Endothelial cell of umbilical vein (primary cell): ENCODE measurements at regions not wholly inside any gene's neighbourhood (a gene's known extent, or its start where the extent isn't known, plus 50 kb on each side); places are given as distances from the start of the nearest gene placed in this dataset.

ENCODE experiments used
- BruUV-seq: library from RNA; stranded (reverse); fragments of 400-500 nt; replicated peaks from 2 replicates; lab custom pipeline; 2021; lab: Mats Ljungman, UMichigan
- CTCF ChIA-PET: fragments of 300-600, 350-600 bp; sonication (Branson Sonifier 250); formaldehyde crosslinking; loops from one replicate; lab custom pipeline; 2021; ENCODE audit warnings: antibody characterized with exemption, inconsistent platforms; lab: Charles Lee
- POLR2A ChIA-PET: fragments of 300-600, 350-600 bp; sonication (Branson Sonifier 250); formaldehyde crosslinking; loops from one replicate; lab custom pipeline; 2021; ENCODE audit warnings: antibody characterized with exemption, inconsistent platforms; lab: Charles Lee
- DNase-seq: peaks from one replicate; pipeline ENCODE4 v3.0.0-alpha.2; 2011; ENCODE audit warnings: low read depth, low spot score
- FAIRE-seq: peaks from 2 replicates; lab custom pipeline; 2011; peaks lifted over from hg19 to GRCh38; lab: Jason Lieb, UNC
- H2AFZ ChIP-seq: 2 replicates; pipeline ENCODE4 v1.6.0; 2012; ENCODE audit warnings: low read depth, low read length, control low read depth, inconsistent platforms
- H3K27ac ChIP-seq: 2 replicates; pipeline ENCODE4 v1.5.1; 2011; ENCODE audit warnings: low read depth, mild to moderate bottlenecking, control low read depth, low read length, moderate library complexity; ENCODE audit not compliant: insufficient read depth
- H3K27me3 ChIP-seq, 2 experiments: 2 replicates each; pipeline versions ENCODE4 v1.6.0 to v1.6.1; 2011; ENCODE audit warnings: low read length in 2 of 2, mixed read lengths in 1 of 2; ENCODE audit not compliant: control insufficient read depth in 2 of 2, insufficient read depth in 2 of 2
- H3K36me3 ChIP-seq, 2 experiments: 2 replicates in 1 of 2; 3 replicates in 1 of 2; pipeline ENCODE4 v1.5.1; 2011; ENCODE audit warnings: low read length in 2 of 2, mild to moderate bottlenecking in 1 of 2, moderate library complexity in 1 of 2; ENCODE audit not compliant: control insufficient read depth in 2 of 2, insufficient read depth in 2 of 2; ENCODE audit errors: extremely low read depth in 1 of 2
- H3K4me1 ChIP-seq: 3 replicates; pipeline ENCODE4 v1.5.1; 2011; ENCODE audit warnings: mild to moderate bottlenecking, low read length; ENCODE audit not compliant: control insufficient read depth, insufficient read depth; ENCODE audit errors: extremely low read depth
- H3K4me2 ChIP-seq: 2 replicates; pipeline ENCODE4 v1.6.1; 2011; ENCODE audit warnings: low read length, control low read depth, mixed read lengths; ENCODE audit not compliant: insufficient read depth
- H3K4me3 ChIP-seq, 3 experiments: fragments of 200-600 bp in 1 of 3; sonication (generic), shearing (Covaris generic) in 1 of 3; replicated peaks in 1 of 3; 2 replicates each; pipeline ENCODE4 v1.5.1; 2011 to 2016; ENCODE audit warnings: control low read depth in 3 of 3, low read length in 3 of 3, mild to moderate bottlenecking in 2 of 3, inconsistent platforms in 1 of 3, low read depth in 1 of 3, moderate library complexity in 1 of 3; ENCODE audit not compliant: insufficient read depth in 1 of 3
- H3K79me2 ChIP-seq: 2 replicates; pipeline ENCODE4 v1.6.0; 2012; ENCODE audit warnings: low read length, inconsistent platforms; ENCODE audit not compliant: control insufficient read depth, insufficient read depth
- H3K9ac ChIP-seq: replicated peaks from 2 replicates; pipeline ENCODE3; 2011; ENCODE audit warnings: low read length, control low read depth; ENCODE audit not compliant: insufficient read depth; ENCODE audit errors: extremely low read depth
- H3K9me1 ChIP-seq: replicated peaks from 3 replicates; pipeline ENCODE4 v1.6.0; 2011; ENCODE audit warnings: mild to moderate bottlenecking, low read length; ENCODE audit not compliant: control insufficient read depth, insufficient read depth; ENCODE audit errors: extremely low read depth
- H3K9me3 ChIP-seq: replicated peaks from 2 replicates; pipeline ENCODE4 v1.5.1; 2012; ENCODE audit warnings: low read length, inconsistent platforms; ENCODE audit not compliant: control insufficient read depth, insufficient read depth
- H4K20me1 ChIP-seq: replicated peaks from 2 replicates; pipeline ENCODE3; 2011; ENCODE audit warnings: mild to moderate bottlenecking, low read length; ENCODE audit not compliant: control insufficient read depth, insufficient read depth; ENCODE audit errors: extremely low read depth
- CTCF ChIP-seq, 2 donors: IDR thresholded peaks; 1 replicate in 1 of 2; 2 replicates in 1 of 2; pipeline ENCODE4 v1.5.1; 2011; ENCODE audit warnings: low read length in 2 of 2, mild to moderate bottlenecking in 2 of 2, moderate library complexity in 2 of 2, control low read depth in 1 of 2, inconsistent platforms in 1 of 2, low read depth in 1 of 2; ENCODE audit not compliant: insufficient read depth in 1 of 2; ENCODE audit errors: extremely low read depth in 1 of 2
- EZH2 ChIP-seq: IDR thresholded peaks from 2 replicates; pipeline ENCODE4 v1.6.1; 2012; ENCODE audit warnings: borderline replicate concordance, low read depth, mild to moderate bottlenecking, moderate library complexity, low read length, inconsistent platforms; ENCODE audit not compliant: severe bottlenecking
- FOS ChIP-seq: IDR thresholded peaks from 2 replicates; pipeline ENCODE4 v1.6.1; 2011; ENCODE audit warnings: mild to moderate bottlenecking, low read length, moderate library complexity, borderline replicate concordance; ENCODE audit not compliant: insufficient read depth
- GATA2 ChIP-seq: IDR thresholded peaks from 2 replicates; pipeline ENCODE4 v1.7.0; 2011; ENCODE audit warnings: low read depth, mild to moderate bottlenecking, moderate library complexity, mixed read lengths, low read length; ENCODE audit not compliant: insufficient read length, insufficient read depth
- JUN ChIP-seq: IDR thresholded peaks from 2 replicates; pipeline ENCODE4 v1.6.1; 2011; ENCODE audit warnings: borderline replicate concordance, low read depth; ENCODE audit not compliant: insufficient read length, insufficient read depth
- MAX ChIP-seq: IDR thresholded peaks from 2 replicates; pipeline ENCODE4 v1.6.1; 2011; ENCODE audit not compliant: insufficient read depth, insufficient read length
- MYC ChIP-seq: IDR thresholded peaks from one replicate; pipeline ENCODE4 v1.6.1; 2011; ENCODE audit warnings: mild to moderate bottlenecking, low read depth, low read length
- POLR2A ChIP-seq: IDR thresholded peaks from 2 replicates; pipeline ENCODE4 v1.6.1; 2012; ENCODE audit warnings: low read depth, mild to moderate bottlenecking, control low read depth, low read length
- POLR2AphosphoS5 ChIP-seq: IDR thresholded peaks from 2 replicates; pipeline ENCODE4 v1.6.1; 2012; ENCODE audit warnings: low read depth, mild to moderate bottlenecking, control low read depth, low read length, moderate library complexity; ENCODE audit not compliant: insufficient read depth
- dilution Hi-C: fragments of 300-500 bp; cut with MboI; formaldehyde crosslinking; loops from one replicate; pipeline ENCODE4 v1.15.0; 2019; ENCODE audit warnings: low sequenced_read_pairs; ENCODE audit not compliant: extremely low pct_ligation_motif_present
- intact Hi-C: fragments of 100-400 bp; cut with micrococcal nuclease; formaldehyde crosslinking; loops from one replicate; pipeline ENCODE4 v1.10.0; 2022

- no peaks in the 10 kb centered on the region for H3K79me2 ChIP-seq
- H3K4me2 ChIP-seq, result no peak overlapping the region
- no peaks in the 10 kb centered on the region for H3K9me3 ChIP-seq
- no peaks in the 10 kb centered on the region for H3K36me3 ChIP-seq
- H3K27ac ChIP-seq, result no peak overlapping the region
- BruUV-seq, result no TSS peak
- peaks cover 3 to 5% of the 10 kb centered on the region in 2 experiments for H3K27me3 ChIP-seq
- H4K20me1 ChIP-seq, result no peaks in the 10 kb centered on the region
- TF ChIP-seq GATA2 (no peak), JUN (no peak), CTCF (IDR thresholded peaks at IDR 0.05; ENCODE audit: extremely low read depth in 1 of 2, insufficient read depth in 1 of 2, low read depth in 1 of 2, low read length in 2 of 2) (no peak), FOS (no peak), EZH2 (no peak), MYC (no peak), POLR2A (no peak), POLR2AphosphoS5 (no peak), MAX (no peak)
- H3K9ac ChIP-seq, result no peak overlapping the region
- FAIRE-seq, result no peak
- no peak overlapping the region for H3K4me3 ChIP-seq
- H3K9me1 ChIP-seq, result no peaks in the 10 kb centered on the region
- POLR2A ChIA-PET, result no interaction called here
- no peak overlapping the region for H2AFZ ChIP-seq
- no peak for DNase-seq
- intact Hi-C loops (no loop called here), dilution Hi-C loops (no loop called here)
- H3K4me1 ChIP-seq, result no peaks in the 10 kb centered on the region
- CTCF ChIA-PET, result interaction anchor here (1.2 kb wide), 1 partner anchor 362 kb away, joined by 3 read pairs; no protein-coding TSS in a partner anchor
These were observed 167.9 kb upstream of the PRICKLE2 start for GRCh38 chr3:64393193-64393592.
